ENCODE measurements at regions not wholly inside any gene's neighbourhood (a gene's known extent, or its start where the extent isn't known, plus 50 kb on each side); places are given as distances from the start of the nearest gene placed in this dataset.
A peak's percentile ranks its signal among the peaks of the same experiment; 100 is the strongest.
"Not testable (repeated sequence)": the region's sequence is repeated elsewhere in the genome, so short reads cannot be mapped to it uniquely, and the experiment has no call there.

DNA sequence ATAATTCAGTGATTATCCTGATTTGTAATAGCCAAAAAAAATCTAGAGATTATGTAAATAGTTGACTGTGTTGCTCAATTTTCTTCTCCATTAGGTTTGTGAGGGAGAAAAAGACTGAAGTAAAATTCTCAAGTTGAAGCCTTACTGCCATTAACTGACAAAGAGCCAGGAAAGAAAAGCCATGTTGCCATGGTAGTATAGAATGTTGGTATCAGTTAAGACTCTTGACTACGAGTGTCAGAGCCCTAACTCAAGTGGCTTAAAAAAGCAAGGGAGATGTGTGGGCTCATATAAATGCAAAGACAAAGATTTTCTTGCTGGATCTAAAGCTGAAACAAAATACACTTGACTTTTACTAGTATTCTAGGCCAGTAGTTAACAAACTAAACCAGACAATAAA lies 571.7 kb downstream of the KCTD16 start:
- DNase-seq, result peak; percentile 2

DNA sequence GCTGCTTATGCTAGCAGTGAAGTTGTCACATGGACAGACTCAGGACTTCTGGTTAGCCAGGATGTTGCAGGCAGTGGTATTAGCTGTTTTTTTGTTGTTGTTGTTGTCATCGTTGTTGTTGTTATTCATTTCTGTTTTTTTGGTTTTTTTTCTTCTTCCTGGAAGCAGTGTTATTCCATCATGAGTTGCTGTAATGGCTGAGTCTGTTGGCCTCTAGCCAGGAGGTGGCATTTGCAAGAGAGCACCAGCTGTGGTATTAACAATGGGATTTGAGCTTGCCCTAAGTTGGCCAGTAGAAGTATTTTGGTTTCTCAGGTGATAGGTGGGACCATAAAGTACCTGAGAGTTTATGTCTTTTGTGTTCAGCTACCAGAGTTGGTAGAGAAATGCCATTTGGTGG lies 561.1 kb downstream of the KCTD16 start:
- no peak for DNase-seq

DNA sequence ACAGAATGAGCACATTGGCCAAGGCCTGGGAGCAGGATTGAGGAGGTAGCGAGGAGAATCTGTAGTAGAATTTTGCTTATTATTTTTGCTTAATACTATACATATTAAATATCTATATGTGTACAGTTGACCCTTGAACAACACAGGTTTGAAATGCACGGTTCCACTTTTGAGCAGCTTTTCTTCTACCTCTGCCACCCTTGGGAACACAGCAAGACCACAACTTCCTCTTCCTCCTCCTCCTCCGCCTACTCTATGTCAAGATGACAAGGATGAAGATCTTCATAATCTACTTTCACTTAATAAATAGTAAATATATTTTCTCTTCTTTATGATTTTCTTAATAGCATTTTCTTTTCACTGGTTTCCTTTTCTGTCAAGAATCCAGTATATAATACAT lies 541.4 kb downstream of the KCTD16 start:
- no peak for DNase-seq

DNA sequence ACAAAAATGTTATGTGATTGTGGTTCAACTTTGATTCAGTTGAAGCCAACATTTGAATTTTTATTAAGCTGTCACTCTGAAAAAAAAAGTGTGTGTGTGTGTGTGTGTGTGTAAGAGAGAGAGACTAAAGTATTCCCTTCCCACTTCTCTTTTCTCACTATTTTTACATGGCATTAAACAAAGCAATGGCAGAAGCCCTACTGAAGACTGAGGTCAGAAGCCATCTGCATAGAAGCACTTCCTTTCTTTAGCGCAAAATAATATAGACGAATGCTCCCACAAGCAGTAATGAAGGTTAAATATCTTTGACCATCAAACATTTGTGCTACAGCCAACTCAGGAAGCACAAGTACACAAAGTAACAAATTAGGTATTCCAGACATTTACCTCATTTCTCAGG lies 540.5 kb downstream of the KCTD16 start:
- no peak for DNase-seq

DNA sequence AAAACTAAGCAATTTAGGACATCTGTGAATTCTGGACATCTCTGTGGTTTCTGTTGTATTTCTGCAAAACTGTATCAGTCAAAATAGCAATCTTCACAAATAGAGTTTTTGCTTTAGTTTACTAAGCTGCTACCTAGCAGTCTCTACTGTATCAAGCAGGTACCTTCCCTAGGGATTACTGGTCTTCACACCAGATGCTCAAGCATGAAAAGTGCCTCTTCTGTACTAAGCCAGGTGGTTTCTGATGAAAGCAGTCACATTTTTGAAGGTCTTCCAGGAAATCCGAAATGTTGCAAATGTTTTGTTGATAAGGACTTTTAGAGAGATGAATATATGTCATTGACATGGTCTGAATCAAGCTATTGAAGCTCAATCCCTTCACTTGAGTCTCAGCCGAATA lies 540.0 kb downstream of the KCTD16 start:
- no peak for DNase-seq

DNA sequence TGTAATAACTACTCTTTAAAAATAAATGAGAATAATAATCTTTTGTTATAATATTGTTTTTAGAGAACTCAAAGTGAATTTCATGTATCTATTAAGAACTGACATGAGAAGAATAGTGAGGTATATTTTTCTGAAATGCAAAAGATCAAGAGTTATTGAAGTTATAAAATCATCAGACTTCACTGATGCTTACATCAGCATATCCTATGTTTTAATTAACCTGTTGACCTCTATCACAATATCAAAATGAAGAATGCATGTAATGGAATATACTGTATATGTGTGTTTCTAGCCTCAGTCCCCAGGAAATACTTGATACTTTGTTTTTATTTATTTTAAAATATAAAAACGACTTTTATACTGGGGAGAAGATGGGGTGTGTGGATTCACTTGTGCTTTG lies 533.1 kb downstream of the KCTD16 start:
- no peak for DNase-seq

DNA sequence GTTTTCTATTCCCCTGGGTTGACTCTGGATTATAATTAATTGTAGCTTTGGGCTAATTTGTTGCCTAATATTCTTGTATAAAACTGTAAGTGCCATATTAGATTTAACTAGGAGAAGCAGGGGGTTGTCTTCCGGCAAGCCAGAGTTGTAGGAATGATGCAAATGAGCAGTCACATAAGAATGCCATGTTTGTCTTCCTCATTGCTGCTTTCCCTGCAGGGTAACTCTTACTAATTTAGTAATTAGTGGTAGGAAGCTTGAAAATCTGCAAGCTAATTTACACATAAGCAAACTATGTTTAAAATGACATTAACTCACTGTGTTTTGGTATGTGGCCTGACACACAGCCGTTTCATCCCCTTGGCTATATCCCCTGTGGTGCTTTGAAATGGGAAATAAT lies 527.8 kb downstream of the KCTD16 start:
- DNase-seq, result no peak

DNA sequence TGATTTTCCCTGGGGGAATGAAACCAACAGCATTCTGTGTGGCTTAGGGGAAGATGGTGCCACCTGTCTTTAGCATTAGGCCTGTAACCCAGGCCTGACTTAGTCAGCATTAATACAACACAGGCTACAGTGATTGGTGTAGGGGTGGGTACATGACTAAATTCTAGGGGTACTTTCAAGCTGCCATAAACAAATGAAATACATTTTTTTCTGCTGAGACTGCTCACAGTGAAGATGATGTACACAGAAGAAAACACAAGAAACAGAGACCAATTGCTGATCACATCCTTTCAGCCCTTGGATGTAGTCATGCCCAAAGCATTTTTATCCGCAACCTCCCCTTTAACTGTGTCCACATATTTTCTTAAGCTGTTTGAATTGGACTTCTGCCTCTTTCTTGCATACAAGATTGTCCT lies 527.2 kb downstream of the KCTD16 start:
- DNase-seq, result no peak

DNA sequence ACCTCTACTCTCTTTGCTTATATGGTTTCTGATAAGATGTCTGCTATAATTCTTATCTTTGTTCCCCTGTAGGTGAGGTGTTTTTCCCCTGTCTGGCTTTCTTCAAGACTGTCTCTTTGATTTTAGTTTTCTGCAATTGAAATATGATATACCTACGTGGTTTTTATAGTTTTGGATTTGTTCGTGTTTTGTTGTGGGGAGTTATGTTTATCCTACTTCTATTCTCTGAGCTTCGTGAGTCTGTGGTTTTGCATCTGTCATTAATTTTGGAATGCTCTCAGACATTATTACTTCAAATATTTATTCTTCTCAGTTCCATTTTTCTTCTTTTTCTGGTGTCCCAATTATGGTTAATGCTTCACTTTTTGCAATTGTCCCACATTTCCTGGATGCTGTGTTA lies 521.3 kb downstream of the KCTD16 start:
- DNase-seq, result no peak

DNA sequence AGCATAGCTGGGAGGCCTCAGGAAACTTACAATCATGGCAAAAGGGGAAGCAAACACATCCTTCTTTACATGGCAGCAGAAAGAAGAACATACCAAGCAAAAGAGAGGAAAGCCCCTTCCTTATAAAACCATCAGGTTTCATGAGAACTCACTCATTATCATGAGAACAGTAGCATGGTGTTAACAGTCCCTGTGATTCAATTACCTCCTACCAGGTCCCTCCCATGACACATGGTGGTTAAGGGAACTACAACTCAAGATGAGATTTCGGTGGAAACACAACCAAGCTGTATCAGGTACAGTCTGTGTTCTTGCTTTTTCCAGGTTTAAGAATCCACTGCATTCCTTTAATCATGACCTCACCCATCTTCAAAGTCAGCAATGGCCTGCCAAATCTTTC lies 514.2 kb downstream of the KCTD16 start:
- DNase-seq, result no peak

DNA sequence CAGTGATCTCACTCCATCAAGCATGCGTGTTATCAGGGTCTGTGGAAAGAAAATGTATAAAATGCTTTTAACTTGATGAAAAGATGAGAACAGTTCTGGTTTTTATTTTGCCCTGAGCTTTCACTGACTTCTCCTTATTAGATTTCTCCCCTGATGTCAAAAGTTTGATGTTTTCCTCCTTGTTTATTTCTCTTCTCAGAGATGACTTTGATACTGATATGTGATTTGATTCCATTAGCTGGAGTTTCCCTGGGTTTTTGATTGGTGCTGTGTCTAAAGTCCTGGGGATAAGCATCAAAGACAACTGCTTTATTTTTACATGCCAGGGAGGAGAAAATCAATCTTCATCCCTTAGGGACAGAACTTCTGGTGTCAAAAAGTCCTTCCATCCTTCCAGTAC lies 510.0 kb downstream of the KCTD16 start:
- no peak for DNase-seq

DNA sequence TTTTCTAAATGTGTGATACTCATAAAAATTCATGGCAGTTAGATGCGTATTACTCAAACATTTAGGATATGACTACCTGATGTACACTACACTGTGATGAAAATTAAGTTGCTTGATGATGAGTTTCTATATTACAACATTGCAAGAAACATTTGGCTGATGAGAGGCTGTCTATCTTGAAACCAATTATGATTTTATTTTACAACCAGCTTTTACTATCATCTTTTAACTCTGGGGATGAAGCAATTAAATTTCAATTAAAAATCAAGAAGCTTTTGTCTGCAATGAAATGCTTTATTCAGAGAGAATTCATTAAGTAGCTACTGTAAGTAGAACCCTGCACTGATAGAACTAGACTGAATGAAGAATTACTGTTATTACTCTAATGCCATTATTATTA lies 500.4 kb downstream of the KCTD16 start:
- no peak for DNase-seq

DNA sequence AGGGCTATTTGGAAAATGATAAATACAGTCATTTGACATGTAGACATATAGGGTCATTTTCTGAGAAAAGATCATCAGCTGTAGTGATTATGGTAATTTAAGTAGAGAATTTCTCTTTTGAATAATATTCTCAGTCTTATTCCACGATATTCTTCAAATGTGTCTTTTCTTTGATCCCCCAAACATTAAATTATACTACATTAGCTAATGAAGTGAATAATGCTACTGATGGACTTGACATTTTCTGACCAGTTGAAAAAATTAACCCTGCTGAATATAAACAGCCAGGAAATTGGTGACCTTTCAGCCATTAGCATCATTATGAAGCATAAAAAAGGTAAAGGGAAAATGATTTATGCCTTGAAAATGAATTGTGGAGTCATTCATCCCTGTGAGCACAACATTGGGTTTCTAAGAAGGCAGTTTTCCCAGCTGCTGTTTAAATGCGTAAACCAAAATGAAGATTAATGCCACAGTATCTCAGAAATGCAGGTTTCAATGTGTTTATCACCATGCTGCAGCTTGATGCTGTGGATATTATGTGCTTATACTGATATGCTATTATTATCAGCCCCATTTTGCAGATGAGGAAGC lies 489.1 kb downstream of the KCTD16 start:
- no peak for DNase-seq

DNA sequence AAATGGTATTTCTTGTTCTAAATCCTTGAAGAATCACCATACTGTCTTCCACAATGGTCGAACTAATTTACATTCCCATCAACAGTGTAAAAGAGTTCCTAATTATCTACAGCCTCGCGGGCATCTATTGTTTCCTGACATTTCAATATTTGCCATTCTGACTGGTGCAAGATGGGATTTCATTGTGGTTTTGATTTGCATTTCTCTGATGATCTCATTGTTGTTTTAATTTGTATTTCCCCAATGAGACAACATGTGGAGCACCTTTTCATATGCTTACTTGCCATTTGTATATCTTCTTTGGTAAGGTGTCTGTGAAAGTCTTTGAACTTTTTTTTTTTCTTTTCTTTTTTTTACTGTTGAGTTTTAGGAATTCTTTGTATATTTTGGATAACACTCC lies 473.6 kb downstream of the KCTD16 start:
- DNase-seq, result no peak

DNA sequence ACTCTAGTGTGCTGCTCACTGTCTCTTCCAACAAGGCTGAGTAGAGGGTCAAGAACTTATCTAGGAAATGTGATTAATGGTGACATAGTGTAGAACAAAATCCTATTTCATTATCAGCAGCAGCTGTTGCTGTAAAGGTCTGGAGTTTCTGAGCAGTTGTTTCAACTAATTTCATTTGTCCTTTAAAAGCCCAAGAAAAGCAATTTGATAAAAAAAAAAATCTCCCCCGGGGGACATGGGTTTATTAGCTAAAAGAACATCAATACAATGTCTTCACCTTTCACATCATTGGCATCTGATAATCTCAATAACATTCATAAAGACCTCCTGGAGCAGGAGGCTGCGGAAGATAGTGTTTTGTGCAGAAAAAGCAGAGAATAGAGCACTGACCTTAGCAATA lies 468.1 kb downstream of the KCTD16 start:
- DNase-seq, result no peak

DNA sequence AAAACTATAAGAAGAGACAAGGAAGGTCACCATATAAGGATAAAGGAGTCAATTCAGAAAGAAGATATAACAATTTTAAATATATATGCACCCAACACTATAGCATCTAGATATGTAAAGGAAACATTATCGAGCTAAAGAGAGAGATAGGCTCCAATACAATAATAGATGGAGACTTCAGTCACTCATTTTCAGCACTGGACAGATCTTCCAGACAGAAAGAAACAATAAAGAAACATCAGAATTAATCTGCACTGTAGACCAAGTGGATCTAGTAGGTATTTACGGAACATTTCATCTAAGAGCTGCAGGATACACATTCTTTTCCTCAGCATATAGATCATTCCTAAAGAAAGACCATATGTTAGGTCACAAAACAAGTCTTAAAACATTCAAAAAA lies 463.5 kb downstream of the KCTD16 start:
- DNase-seq, result no peak

DNA sequence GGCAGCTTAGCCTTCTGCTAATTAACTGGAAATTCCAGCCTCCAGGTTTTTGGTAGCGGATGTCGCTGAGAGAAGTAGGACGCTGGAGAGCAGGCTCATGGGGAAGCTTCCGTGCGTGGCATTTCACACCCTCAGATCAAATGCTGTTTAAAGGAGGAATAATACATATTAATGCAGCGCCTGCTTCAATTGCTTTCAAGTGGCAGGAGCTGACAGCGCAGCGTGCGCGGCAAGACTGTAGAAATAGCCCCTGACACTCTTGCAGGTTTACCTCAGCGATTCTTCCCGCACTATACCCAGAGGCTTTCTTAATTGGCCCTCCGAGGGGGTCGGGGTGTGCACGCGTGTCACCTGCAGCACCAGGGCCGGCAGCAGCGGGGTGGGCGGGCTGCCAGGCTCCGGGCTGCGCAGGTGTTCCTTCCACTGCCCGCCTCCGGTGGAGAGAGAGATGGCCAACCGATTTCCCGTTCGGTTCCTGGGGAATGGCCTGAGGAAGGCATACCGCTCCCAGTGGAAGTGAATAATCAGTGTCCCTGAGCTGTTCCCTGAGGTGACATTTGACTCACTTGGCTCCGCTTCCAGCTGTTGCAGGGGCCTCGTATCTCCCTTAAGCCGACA lies 427.9 kb downstream of the KCTD16 start:
- peak; percentile 51 for DNase-seq

DNA sequence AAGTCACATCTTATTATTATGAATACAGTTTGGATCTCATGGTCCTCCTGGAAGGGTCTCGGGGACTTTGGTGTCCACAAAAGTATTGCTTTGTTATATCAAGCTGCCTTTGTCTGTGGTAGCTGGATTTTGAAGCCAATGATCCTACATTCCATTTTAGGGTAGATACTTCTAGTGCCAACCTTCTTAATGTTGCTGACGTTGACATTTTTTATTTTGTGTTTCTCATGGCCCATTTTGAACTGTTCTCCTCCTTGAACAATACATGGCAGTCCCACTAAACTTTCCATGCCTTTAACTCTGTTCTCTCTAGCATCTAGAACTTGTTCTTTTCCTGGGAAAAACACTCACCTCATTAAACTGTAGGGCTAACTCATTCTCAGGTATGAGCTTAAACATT lies 425.8 kb downstream of the KCTD16 start:
- DNase-seq, result no peak

DNA sequence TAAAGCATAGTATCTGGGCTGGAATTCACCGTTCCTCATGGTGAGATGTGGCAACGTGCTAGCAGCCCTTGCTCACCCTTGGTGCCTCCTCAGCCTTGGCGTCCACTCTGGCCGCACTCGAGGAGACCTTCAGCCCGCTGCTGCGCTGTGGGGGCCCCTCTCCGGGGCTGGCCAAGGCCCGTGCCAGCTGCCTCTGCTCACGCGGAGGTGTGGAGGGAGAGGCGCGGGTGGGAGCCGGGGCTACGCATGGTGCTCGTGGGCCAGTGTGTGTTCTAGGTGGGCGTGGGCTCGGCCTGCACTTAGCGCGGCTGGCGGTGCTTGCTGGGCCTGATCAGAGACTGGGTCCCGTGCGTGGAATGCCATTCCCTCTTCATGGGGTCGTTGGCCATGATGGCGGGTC lies 424.2 kb downstream of the KCTD16 start:
- no peak for DNase-seq

DNA sequence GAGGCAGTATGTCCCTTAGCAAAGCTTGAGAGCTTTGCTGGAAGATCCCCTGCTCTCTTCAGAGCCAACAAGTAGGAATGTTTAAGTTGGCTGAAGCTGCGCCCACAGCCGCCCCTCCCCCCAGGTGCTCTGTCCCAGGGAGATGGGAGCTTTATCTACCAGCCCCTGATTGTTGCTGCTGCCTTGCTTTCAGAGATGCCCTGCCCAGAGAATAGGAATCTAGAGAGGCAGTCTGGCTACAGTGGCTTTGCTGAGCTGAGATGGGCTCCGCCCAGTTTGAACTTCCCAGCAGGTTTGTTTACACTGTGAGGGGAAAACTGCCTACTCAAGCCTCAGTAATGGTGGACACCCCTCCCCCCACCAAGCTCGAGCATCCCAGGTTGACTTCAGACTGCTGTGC lies 423.6 kb downstream of the KCTD16 start:
- DNase-seq, result not testable (repeated sequence)

DNA sequence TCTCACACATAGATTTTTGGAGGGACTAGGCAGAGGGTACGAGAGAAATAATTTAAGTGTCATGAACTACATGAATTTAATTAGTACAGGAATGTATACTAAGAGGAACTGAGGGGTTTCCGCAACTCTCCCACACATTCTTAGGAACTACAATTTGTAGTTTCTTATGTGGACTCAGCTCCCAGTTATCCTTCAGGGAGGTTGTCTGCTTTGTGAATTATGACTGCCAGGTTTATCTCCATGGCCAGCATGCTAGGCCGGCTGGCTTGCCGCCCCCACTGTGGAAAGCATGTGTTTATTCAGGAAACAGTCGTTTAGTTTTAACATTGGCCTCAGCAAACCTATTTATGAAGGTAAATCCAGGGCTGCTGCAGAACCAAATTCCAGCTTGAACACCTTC lies 415.0 kb downstream of the KCTD16 start:
- no peak for DNase-seq

DNA sequence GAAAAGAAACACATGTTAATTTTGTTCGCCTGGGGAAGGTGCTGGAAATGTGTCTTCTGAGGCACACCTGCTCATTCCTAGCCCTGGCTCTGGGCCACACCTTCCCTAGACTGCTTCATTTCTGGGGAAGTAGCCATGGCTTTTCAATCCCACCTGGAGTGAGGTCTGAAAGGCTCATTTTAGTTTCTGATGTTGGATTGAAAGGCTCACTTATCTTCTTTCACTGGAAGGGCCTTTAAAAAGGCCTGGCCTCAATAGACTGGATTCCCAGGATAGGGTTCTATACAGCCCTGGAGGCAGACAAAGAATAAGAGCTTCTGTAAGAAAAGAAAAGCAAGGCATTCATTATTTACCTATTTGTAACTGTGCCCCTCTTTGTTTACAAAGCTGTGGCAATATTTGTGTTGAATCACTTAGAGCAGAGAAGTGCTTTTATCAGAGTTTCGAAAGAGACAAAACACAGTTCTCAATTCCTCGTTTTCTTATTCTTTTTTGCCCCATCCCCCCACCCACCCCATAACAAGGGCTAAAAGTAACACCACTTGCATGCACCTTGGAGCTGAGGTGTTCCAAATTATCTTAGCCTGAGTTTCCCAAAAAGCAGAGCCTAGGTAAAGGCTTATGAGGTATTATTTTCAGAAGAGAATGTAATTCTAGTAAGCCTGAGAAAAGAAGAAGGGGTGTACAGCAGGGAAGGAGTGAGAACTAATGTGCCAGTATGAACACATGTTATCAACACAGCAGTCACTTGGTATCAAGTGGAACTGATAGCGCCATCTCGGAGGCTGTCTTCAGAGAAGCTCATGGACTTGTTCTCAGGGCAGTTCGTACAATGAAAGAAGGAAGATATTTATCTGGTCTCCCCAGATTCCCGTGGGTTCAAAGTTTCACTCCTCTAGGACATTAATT lies 413.1 kb downstream of the KCTD16 start:
- peak; percentile 10 for DNase-seq

DNA sequence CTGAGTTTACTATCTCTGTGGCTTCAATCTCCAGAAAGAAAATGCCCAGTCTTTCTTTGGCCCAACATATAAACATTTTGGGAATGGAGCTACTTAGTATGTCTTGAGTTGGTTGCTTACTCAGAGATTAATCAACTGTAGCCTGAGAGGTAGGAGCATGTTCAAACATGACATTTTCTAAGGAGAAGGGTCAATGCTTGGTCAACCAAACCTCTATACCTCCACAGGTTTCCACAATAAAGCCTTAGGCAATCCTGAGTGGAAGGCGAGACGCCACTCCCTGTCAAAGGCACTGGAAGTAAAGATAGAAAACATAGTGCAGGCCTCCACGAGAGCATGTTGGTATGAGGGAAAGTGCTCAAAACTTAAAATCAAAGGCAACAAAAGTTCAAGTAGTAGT lies 411.4 kb downstream of the KCTD16 start:
- no peak for DNase-seq

DNA sequence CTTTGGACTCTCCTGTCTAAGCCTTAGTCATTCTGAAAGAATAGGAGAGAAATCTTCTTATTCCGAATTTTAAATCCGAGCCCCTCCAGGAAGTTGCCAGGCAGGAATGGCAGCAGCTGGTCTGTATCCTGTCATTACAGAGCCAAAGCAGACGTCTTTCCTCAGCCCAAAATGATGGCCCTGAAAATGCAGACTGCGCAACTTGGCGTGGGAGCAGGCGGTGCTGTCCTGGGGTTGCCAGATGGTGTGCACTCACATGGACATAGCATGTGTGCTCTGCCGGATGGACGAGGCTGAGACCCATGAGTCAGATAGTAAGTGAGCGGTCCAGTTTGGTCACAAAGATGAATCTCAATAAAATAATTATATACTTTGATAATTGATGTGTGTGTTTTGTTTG lies 410.4 kb downstream of the KCTD16 start:
- DNase-seq, result no peak

Data from NCI-H1436 (cell line).